PC-9 (cell line): ENCODE measurements at regions not wholly inside any gene's neighbourhood (a gene's known extent, or its start where the extent isn't known, plus 50 kb on each side); places are given as distances from the start of the nearest gene placed in this dataset.

Source experiments
- BruUV-seq: library from RNA; stranded (reverse); fragments of 400-500 nt; replicated peaks from 2 replicates; lab custom pipeline; 2021; lab: Mats Ljungman, UMichigan
- CTCF ChIA-PET: fragments of 300-600 bp; sonication (Branson Sonifier 250); formaldehyde crosslinking; loops from one replicate; lab custom pipeline; 2022; ENCODE audit warnings: antibody characterized with exemption; lab: Charles Lee
- POLR2A ChIA-PET: fragments of 300-600 bp; sonication (Branson Sonifier 250); formaldehyde crosslinking; loops from one replicate; lab custom pipeline; 2022; ENCODE audit warnings: antibody characterized with exemption; ENCODE audit not compliant: unreplicated experiment; lab: Charles Lee
- DNase-seq, 2 experiments: peaks; one replicate each; pipeline versions ENCODE4 v3.0.0 to v3.0.0-alpha.2; 2015 to 2022; ENCODE audit warnings: mixed read lengths in 1 of 2
- H2AFZ ChIP-seq: fragments of 200-600 bp; sonication (generic); 2 replicates; pipeline ENCODE4 v1.8.1; 2017; ENCODE audit warnings: antibody characterized with exemption
- H3F3A ChIP-seq: fragments of 200-600 bp; sonication (generic); 2 replicates; pipeline ENCODE4 v1.8.1; 2017; ENCODE audit warnings: antibody characterized with exemption, mild to moderate bottlenecking, low read depth; ENCODE audit not compliant: insufficient read depth
- H3K27ac ChIP-seq: fragments of 200-600 bp; sonication (generic); 2 replicates; pipeline ENCODE4 v1.6.1; 2016; ENCODE audit warnings: mixed run types
- H3K27me3 ChIP-seq: fragments of 200-600 bp; sonication (generic); 2 replicates; pipeline ENCODE4 v1.6.1; 2016; ENCODE audit warnings: low read depth, mixed run types; ENCODE audit not compliant: insufficient read depth
- H3K36me3 ChIP-seq: fragments of 200-600 bp; sonication (generic); 2 replicates; pipeline ENCODE4 v1.6.1; 2016; ENCODE audit warnings: low read depth, mixed run types
- H3K4me1 ChIP-seq: fragments of 200-600 bp; sonication (generic); replicated peaks from 2 replicates; pipeline ENCODE4 v1.6.1; 2016; ENCODE audit warnings: mixed run types; ENCODE audit not compliant: insufficient read depth
- H3K4me2 ChIP-seq: fragments of 200-600 bp; sonication (generic); 2 replicates; pipeline ENCODE4 v1.6.1; 2017; ENCODE audit warnings: mixed run types
- H3K4me3 ChIP-seq: fragments of 200-600 bp; sonication (generic); 2 replicates; pipeline ENCODE4 v1.6.1; 2016; ENCODE audit warnings: mixed run types
- H3K79me2 ChIP-seq: fragments of 200-600 bp; sonication (generic); 2 replicates; pipeline ENCODE4 v1.6.1; 2017; ENCODE audit warnings: low read depth, mixed run types
- H3K9me2 ChIP-seq: fragments of 200-600 bp; sonication (generic); 2 replicates; pipeline ENCODE4 v1.8.1; 2017; ENCODE audit warnings: mild to moderate bottlenecking; ENCODE audit not compliant: insufficient read depth
- H3K9me3 ChIP-seq: fragments of 200-600 bp; sonication (generic); 2 replicates; pipeline ENCODE4 v1.8.1; 2016; ENCODE audit warnings: low read depth; ENCODE audit not compliant: insufficient read depth
- H4K20me1 ChIP-seq: fragments of 200-600 bp; sonication (generic); 2 replicates; pipeline ENCODE4 v1.8.1; 2017; ENCODE audit not compliant: insufficient read depth
- EZH2 ChIP-seq: fragments of 200-600 bp; sonication (generic); IDR thresholded peaks from 2 replicates; pipeline ENCODE4 v1.8.0; 2017; ENCODE audit warnings: antibody characterized with exemption, low read depth
- intact Hi-C: fragments of 100-400 bp; cut with micrococcal nuclease; formaldehyde crosslinking; loops from one replicate; pipeline ENCODE4 v1.10.0; 2022; ENCODE audit not compliant: unreplicated experiment
- TF ChIP-seq, protein P1 (sequence below): fragments of 200-600 bp; sonication (generic); conservative IDR thresholded peaks from 2 replicates; pipeline ENCODE4 v1.6.1; 2017; ENCODE audit warnings: mixed run types, antibody characterized with exemption, mild to moderate bottlenecking, moderate library complexity

DNA sequence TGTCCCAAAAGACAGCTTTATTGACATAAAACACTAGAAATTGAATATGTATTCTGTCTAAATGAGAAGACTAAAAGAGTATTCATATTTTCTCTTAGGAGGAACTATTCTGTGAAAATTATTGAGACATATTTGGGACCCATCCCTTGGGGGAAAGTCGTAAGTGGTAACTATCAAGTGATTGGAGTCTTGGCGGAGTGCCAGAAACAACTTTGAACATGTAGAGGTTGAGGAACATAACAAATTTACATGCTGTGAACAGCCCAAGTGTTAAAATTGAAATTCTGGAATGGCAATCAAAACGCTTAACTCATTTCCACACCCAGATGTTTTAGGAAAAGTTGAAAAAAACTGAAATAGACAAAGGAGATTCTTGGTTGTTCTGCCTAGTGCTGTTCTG lies 1034.6 kb downstream of the NSUN3 start:
- no peak for DNase-seq
- POLR2A ChIA-PET, result no interaction called here

DNA sequence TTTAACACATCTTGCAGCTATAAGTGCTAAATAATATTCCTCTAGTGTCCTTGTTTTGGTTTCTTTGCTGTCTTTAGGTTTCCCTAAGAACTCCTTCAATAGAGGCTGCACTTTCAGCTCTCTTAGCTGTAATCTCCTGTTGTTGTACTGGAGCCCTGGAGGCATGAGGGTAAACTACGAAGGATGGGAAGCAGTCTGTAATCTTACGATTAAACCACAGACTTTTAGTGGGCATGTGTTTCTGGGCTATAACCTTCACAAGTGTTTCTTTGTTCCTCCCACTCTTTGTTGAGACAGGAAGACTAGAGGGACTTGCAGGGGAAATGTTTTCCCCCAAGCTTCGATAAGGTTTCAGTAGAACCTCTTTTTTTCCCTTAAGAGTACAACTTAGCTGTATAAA lies 1058.1 kb downstream of the NSUN3 start:
- H3K27ac ChIP-seq, result no peak overlapping the region
- no peaks in the 10 kb centered on the region for H3K36me3 ChIP-seq
- peaks cover 3% of the 10 kb centered on the region; the same call in 1 of the 2 replicates for H3K9me3 ChIP-seq
- intact Hi-C loops, result no loop called here
- no peak overlapping the region for H3K4me2 ChIP-seq
- H3K79me2 ChIP-seq, result no peaks in the 10 kb centered on the region
- H3K9me2 ChIP-seq, result no peaks in the 10 kb centered on the region
- H3K27me3 ChIP-seq, result no peaks in the 10 kb centered on the region
- POLR2A ChIA-PET, result no interaction called here
- TF ChIP-seq, protein P1, sequence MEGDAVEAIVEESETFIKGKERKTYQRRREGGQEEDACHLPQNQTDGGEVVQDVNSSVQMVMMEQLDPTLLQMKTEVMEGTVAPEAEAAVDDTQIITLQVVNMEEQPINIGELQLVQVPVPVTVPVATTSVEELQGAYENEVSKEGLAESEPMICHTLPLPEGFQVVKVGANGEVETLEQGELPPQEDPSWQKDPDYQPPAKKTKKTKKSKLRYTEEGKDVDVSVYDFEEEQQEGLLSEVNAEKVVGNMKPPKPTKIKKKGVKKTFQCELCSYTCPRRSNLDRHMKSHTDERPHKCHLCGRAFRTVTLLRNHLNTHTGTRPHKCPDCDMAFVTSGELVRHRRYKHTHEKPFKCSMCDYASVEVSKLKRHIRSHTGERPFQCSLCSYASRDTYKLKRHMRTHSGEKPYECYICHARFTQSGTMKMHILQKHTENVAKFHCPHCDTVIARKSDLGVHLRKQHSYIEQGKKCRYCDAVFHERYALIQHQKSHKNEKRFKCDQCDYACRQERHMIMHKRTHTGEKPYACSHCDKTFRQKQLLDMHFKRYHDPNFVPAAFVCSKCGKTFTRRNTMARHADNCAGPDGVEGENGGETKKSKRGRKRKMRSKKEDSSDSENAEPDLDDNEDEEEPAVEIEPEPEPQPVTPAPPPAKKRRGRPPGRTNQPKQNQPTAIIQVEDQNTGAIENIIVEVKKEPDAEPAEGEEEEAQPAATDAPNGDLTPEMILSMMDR, result no peak
- no peak for TF ChIP-seq EZH2
- CTCF ChIA-PET, result no interaction called here
- H3K4me3 ChIP-seq, result no peak overlapping the region
- H3K4me1 ChIP-seq, result no peaks in the 10 kb centered on the region
- no peak for DNase-seq
- H3F3A ChIP-seq, result no peaks in the 10 kb centered on the region
- no TSS peak for BruUV-seq
- H4K20me1 ChIP-seq, result no peaks in the 10 kb centered on the region
- H2AFZ ChIP-seq, result no peak overlapping the region

More for the DNA sequence above, 1034.6 kb downstream of the NSUN3 start:
- intact Hi-C loops, result no loop called here
- Histone ChIP-seq H2AFZ (no peak overlapping the region), H3F3A (no peaks in the 10 kb centered on the region), H3K4me2 (no peak overlapping the region), H3K9me2 (no peaks in the 10 kb centered on the region; the same call in 1 of the 2 replicates), H4K20me1 (no peaks in the 10 kb centered on the region), H3K27me3 (no peaks in the 10 kb centered on the region), H3K79me2 (no peaks in the 10 kb centered on the region), H3K36me3 (no peaks in the 10 kb centered on the region), H3K4me3 (no peak overlapping the region), H3K27ac (no peak overlapping the region), H3K4me1 (no peaks in the 10 kb centered on the region), H3K9me3 (peaks cover 8% of the 10 kb centered on the region; the same call in 1 of the 2 replicates)
- no TSS peak for BruUV-seq
- CTCF ChIA-PET, result no interaction called here
- TF ChIP-seq, protein P1, result no peak
- no peak for TF ChIP-seq EZH2

- no peak for TF ChIP-seq EZH2
- TF ChIP-seq, protein P1, result no peak
- no peak overlapping the region for H3K4me2 ChIP-seq
- intact Hi-C loops, result no loop called here
- H3K4me1 ChIP-seq, result no peaks in the 10 kb centered on the region
- DNase-seq, result no peak
- BruUV-seq, result no TSS peak
- H4K20me1 ChIP-seq, result no peaks in the 10 kb centered on the region
- no peaks in the 10 kb centered on the region for H3K9me3 ChIP-seq
- H3K36me3 ChIP-seq, result no peaks in the 10 kb centered on the region
- ChIA-PET POLR2A (no interaction called here), CTCF (no interaction called here)
- no peaks in the 10 kb centered on the region for H3K27me3 ChIP-seq
- H3K9me2 ChIP-seq, result no peaks in the 10 kb centered on the region
- no peaks in the 10 kb centered on the region for H3F3A ChIP-seq
- H2AFZ ChIP-seq, result no peak overlapping the region
- H3K27ac ChIP-seq, result no peak overlapping the region
- no peaks in the 10 kb centered on the region for H3K79me2 ChIP-seq
- no peak overlapping the region for H3K4me3 ChIP-seq
These were observed 1060.2 kb downstream of the NSUN3 start for GRCh38 chr3:95123104-95123503.
